Activated naive CD4-positive, alpha-beta T cell treated with anti-CD3 and anti-CD28 coated beads, Interleukin-2, amount 50 U/mL, for 24 hours (primary cell): ENCODE measurements at regions not wholly inside any gene's neighbourhood (a gene's known extent, or its start where the extent isn't known, plus 50 kb on each side); places are given as distances from the start of the nearest gene placed in this dataset.
"Not testable (repeated sequence)": the region's sequence is repeated elsewhere in the genome, so short reads cannot be mapped to it uniquely, and the experiment has no call there.

ENCODE experiments used
- H3K27ac Mint-ChIP-seq: one replicate; pipeline ENCODE4 v1.8.0; 2021; ENCODE audit warnings: mild to moderate bottlenecking, mixed read lengths
- H3K27me3 Mint-ChIP-seq: one replicate; pipeline ENCODE4 v1.8.0; 2021; ENCODE audit warnings: mixed read lengths
- H3K36me3 Mint-ChIP-seq: one replicate; pipeline ENCODE4 v1.8.0; 2021; ENCODE audit warnings: mixed read lengths
- H3K4me1 Mint-ChIP-seq: one replicate; pipeline ENCODE4 v1.8.0; 2021; ENCODE audit warnings: mixed read lengths
- H3K4me3 Mint-ChIP-seq: one replicate; pipeline ENCODE4 v1.8.0; 2021; ENCODE audit warnings: mild to moderate bottlenecking, mixed read lengths
- H3K9me3 Mint-ChIP-seq: one replicate; pipeline ENCODE4 v1.8.0; 2021; ENCODE audit warnings: mixed read lengths

DNA sequence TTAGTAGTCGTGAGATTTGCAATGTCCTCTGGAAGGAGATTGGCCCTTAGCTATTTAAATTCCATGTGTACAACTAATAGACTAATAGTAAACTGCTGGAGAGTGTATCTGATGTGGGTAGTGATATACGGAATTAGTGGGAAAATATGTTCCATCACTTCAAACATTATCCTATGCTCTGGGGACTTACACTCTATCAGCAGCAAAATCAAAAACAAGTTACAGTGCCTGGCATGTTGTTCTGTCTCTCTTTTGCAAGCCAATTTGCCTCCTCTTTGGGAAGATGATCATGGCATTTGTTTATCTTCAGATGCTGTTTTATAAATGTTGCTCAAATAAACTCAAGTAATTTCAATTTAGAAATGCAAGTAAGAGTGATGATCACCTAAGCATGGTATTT is 311.9 kb upstream of the ACO1 start:
- Mint-ChIP-seq H3K27ac (no peak overlapping the region), H3K4me3 (no peak overlapping the region), H3K9me3 (no peaks in the 10 kb centered on the region), H3K27me3 (no peaks in the 10 kb centered on the region), H3K4me1 (no peaks in the 10 kb centered on the region), H3K36me3 (no peaks in the 10 kb centered on the region)

DNA sequence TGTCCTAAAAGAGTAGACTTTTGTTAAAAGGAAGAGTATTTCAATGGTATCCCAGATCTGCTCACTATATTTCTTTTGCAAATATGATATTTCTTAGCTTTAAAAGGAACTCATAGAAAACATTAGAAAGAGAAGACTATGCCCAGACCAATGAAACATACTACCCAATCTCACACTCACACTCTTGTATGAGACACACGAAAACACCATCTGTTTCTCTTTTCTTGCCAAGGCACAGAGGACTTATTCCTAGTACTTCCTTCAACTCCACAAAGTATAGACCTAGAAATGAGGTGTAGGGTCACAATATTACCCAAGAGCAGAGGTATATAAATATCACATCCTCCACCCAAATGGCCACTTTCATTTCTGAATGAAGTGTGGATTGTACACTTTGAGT is 292.4 kb upstream of the ACO1 start:
- no peak overlapping the region for H3K4me3 Mint-ChIP-seq

DNA sequence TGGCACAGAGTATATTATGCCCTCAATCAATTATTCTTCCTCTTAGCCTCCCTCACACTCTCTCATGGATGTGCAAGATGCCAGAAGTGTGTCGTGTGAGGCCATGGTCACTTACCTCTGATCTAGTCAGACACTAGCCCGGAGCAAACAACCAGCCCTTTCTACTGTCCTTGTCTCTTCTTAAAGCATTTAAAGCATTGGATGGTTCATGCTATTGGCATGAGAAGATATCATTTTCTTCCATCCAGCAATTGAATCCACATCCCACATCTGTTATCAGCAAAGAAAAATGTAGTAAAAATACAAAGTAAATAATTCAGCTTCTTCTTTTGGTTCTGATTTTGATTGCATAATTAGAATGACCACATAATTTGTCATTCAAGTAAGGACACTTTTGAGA is 267.2 kb upstream of the ACO1 start:
- Mint-ChIP-seq H3K36me3 (no peaks in the 10 kb centered on the region), H3K27me3 (no peaks in the 10 kb centered on the region)

More for the DNA sequence above, 292.4 kb upstream of the ACO1 start:
- H3K9me3 Mint-ChIP-seq: peaks cover 4% of the 10 kb centered on the region
- H3K27ac Mint-ChIP-seq: no peak overlapping the region
- peaks cover 2% of the 10 kb centered on the region for H3K27me3 Mint-ChIP-seq
- no peaks in the 10 kb centered on the region for H3K36me3 Mint-ChIP-seq
- H3K4me1 Mint-ChIP-seq: no peaks in the 10 kb centered on the region

GRCh38 chr9:32128546-32128945 is 255.9 kb upstream of the ACO1 start:
- Mint-ChIP-seq H3K9me3 (no peaks in the 10 kb centered on the region), H3K27me3 (no peaks in the 10 kb centered on the region), H3K4me3 (no peak overlapping the region), H3K4me1 (no peaks in the 10 kb centered on the region), H3K36me3 (no peaks in the 10 kb centered on the region), H3K27ac (no peak overlapping the region)

More for the DNA sequence above, 267.2 kb upstream of the ACO1 start:
- Mint-ChIP-seq H3K27ac (no peak overlapping the region), H3K4me1 (no peaks in the 10 kb centered on the region), H3K4me3 (no peak overlapping the region), H3K9me3 (peaks cover 5% of the 10 kb centered on the region)

- H3K36me3 Mint-ChIP-seq, H3K9me3 Mint-ChIP-seq, H3K27me3 Mint-ChIP-seq, H3K27ac Mint-ChIP-seq, H3K4me1 Mint-ChIP-seq, H3K4me3 Mint-ChIP-seq: not testable (repeated sequence)
These were observed 253.7 kb upstream of the ACO1 start for GRCh38 chr9:32130709-32131108.

DNA sequence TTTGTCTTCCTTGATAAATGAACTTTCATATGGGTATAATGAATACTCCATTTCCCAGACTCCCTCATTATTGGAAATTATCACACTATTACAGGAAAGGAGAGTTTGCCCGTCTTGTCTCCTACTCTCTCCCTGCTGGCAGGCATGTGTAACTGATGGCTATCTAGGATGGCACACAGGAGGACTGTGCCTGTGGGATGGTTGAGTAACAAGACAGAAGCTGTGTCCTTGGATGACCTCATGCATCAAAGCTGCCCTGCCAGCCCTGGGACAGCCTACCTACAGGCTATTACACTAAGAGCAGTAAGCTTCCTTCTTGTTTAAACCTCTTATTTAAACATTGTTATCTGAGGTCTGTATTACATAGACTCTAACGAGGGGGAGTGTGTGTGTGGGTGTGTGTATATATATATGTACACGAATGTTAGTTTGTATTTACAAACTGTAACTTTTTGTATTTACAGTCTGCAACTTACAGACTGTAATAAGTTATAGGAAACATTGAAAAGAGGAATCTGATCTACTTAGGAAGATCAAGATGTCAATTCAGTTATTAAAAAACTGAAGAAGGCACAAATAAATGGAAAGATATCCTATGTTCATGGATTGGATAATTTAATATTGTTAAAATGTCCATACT is 247.6 kb upstream of the ACO1 start:
- H3K4me1 Mint-ChIP-seq: no peaks in the 10 kb centered on the region
- H3K36me3 Mint-ChIP-seq: no peaks in the 10 kb centered on the region
- no peaks in the 10 kb centered on the region for H3K9me3 Mint-ChIP-seq
- no peak overlapping the region for H3K27ac Mint-ChIP-seq
- H3K4me3 Mint-ChIP-seq: no peak overlapping the region
- H3K27me3 Mint-ChIP-seq: peaks cover 2% of the 10 kb centered on the region

GRCh38 chr9:32142074-32142473 is 242.4 kb upstream of the ACO1 start:
- H3K4me3 Mint-ChIP-seq: no peak overlapping the region
- peaks cover 2% of the 10 kb centered on the region for H3K27me3 Mint-ChIP-seq
- no peaks in the 10 kb centered on the region for H3K4me1 Mint-ChIP-seq
- no peak overlapping the region for H3K27ac Mint-ChIP-seq
- peaks cover 3% of the 10 kb centered on the region for H3K9me3 Mint-ChIP-seq
- H3K36me3 Mint-ChIP-seq: no peaks in the 10 kb centered on the region

GRCh38 chr9:32148553-32148952 is 235.9 kb upstream of the ACO1 start:
- not testable (repeated sequence) for H3K36me3 Mint-ChIP-seq, H3K27me3 Mint-ChIP-seq, H3K4me1 Mint-ChIP-seq, H3K9me3 Mint-ChIP-seq, H3K27ac Mint-ChIP-seq, H3K4me3 Mint-ChIP-seq

GRCh38 chr9:32161209-32161608 is 223.2 kb upstream of the ACO1 start:
- Mint-ChIP-seq H3K9me3 (no peaks in the 10 kb centered on the region), H3K27me3 (peaks cover 3% of the 10 kb centered on the region), H3K36me3 (no peaks in the 10 kb centered on the region), H3K27ac (no peak overlapping the region), H3K4me3 (no peak overlapping the region), H3K4me1 (no peaks in the 10 kb centered on the region)

DNA sequence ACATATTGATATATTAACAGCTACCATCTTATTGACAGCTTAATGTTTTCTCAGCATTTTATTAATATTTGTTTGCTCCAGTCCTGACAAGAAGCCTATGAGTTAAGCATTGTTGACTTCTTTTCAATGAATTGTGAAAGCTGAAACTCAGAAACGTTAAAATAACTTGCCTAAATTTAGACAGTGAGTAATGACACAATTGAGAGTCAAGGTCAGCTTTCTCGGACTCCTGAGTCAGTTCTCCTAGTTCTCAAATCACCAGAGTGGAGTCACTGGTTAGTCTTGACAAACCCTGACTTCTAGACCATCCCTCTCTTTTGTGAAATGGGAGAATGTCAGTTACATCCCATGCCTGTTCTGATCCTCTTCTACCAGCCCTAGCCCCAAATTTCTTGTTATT is 222.7 kb upstream of the ACO1 start:
- peaks cover 3% of the 10 kb centered on the region for H3K27me3 Mint-ChIP-seq
- no peak overlapping the region for H3K4me3 Mint-ChIP-seq
- H3K9me3 Mint-ChIP-seq: no peaks in the 10 kb centered on the region
- H3K4me1 Mint-ChIP-seq: no peaks in the 10 kb centered on the region
- H3K36me3 Mint-ChIP-seq: no peaks in the 10 kb centered on the region
- no peak overlapping the region for H3K27ac Mint-ChIP-seq

DNA sequence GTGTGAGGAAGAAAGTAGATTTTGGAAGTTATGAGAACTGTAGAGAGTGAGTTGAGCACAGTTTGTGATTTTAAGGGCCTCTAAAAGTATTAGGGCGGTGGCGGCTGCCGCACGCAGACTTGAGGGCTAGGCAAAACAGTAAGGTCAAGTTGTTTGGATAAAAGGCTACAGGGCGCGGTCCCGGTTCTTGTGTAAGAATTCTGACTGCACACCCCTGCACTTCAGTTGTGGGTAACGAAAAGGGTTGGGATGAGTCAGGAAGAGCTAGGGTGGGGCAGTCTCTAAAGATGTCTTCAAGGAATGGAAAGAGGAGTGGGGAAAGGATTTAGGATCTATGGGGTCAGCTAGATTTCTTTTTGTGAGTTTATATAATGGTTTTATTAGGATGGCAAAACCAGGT is 218.1 kb upstream of the ACO1 start:
- H3K4me3 Mint-ChIP-seq, H3K27ac Mint-ChIP-seq, H3K9me3 Mint-ChIP-seq, H3K4me1 Mint-ChIP-seq, H3K36me3 Mint-ChIP-seq, H3K27me3 Mint-ChIP-seq: not testable (repeated sequence)

DNA sequence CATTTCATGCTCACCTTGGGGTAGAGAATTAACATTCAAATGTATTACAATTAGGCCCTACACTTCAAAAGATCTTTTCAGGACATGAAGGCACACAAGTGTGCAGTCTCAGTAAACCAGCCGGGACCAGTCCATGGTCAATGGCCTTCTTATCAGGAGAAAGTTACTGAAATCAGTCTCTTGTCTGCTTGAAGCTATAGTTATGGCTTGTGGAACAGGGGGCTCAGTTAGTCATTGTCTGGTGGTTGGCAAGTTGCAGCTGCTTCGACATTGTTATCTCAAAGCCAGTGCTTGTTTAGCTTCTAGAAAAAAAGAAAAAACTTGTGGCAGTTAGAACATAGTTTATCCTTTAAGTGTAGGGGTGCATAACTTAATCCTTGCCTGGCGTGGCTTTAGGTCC is 213.1 kb upstream of the ACO1 start:
- H3K36me3 Mint-ChIP-seq: no peaks in the 10 kb centered on the region
- H3K9me3 Mint-ChIP-seq: no peaks in the 10 kb centered on the region
- H3K4me1 Mint-ChIP-seq: no peaks in the 10 kb centered on the region
- H3K4me3 Mint-ChIP-seq: no peak overlapping the region
- H3K27ac Mint-ChIP-seq: no peak overlapping the region
- H3K27me3 Mint-ChIP-seq: peaks cover 3% of the 10 kb centered on the region

DNA sequence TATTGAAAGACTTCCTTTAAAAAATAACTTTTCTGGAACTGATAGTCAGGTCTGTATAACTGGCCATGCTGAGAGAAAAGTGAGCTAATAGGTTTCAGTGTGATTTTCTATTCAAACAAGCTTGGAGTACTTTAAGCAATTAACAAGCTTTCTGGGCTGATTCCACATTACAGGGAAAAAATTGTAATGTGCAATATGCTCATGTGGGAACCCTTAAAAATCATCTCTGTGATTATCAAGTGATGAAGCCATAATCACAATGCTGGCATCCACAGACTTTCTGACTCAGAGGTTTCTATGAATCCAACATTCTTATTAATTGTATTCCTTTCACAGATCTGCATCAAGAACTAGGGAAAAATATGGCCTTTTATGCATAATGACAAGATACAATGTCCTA is 212.2 kb upstream of the ACO1 start:
- Mint-ChIP-seq H3K4me1 (no peaks in the 10 kb centered on the region), H3K9me3 (no peaks in the 10 kb centered on the region), H3K36me3 (no peaks in the 10 kb centered on the region), H3K4me3 (no peak overlapping the region), H3K27ac (no peak overlapping the region), H3K27me3 (peaks cover 3% of the 10 kb centered on the region)

DNA sequence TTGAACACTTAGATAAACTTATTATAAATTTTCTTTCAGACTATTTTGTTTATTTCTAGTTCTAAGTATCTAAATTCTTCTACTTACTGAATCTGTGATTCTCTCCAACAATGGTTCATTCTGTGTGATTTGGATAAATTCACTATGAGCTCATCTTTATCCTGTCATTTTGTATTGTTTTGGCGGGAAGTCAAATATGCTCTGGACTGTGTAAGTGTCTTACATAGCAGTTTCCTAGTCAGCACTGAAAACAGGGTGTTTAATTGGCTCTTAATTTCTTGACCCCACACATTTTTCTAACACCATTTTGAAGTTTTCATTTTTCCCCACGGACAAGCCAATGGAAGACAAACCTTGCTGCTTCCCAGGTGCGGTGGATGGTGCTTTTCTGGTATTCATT is 207.0 kb upstream of the ACO1 start:
- Mint-ChIP-seq H3K4me3 (no peak overlapping the region), H3K36me3 (no peaks in the 10 kb centered on the region), H3K9me3 (no peaks in the 10 kb centered on the region), H3K27me3 (no peaks in the 10 kb centered on the region), H3K27ac (no peak overlapping the region), H3K4me1 (no peaks in the 10 kb centered on the region)

- Mint-ChIP-seq H3K36me3 (no peaks in the 10 kb centered on the region), H3K4me3 (no peak overlapping the region), H3K9me3 (no peaks in the 10 kb centered on the region), H3K27ac (no peak overlapping the region), H3K27me3 (peaks cover 2% of the 10 kb centered on the region), H3K4me1 (no peaks in the 10 kb centered on the region)
These were observed 203.8 kb upstream of the ACO1 start for GRCh38 chr9:32180597-32180996.

DNA sequence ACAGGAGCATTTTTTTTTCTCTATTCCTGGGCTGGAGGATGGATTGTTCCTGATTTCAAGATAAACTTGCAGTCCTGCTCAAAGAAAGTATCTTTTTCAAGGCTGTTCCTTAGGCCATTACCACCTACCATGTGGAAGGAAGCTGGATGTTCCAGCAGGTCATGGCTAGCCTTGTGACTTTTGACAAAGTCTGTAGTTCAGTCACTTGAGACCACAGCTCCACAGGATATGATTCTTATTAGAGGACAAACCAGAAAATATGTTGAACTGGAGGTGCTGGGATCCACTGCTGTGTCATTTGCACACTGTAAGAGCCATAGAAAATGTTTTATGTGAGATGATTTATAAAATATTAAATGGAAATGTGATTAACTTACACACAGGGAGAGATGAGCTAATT is 184.2 kb upstream of the ACO1 start:
- no peaks in the 10 kb centered on the region for H3K4me1 Mint-ChIP-seq
- no peaks in the 10 kb centered on the region for H3K9me3 Mint-ChIP-seq
- H3K4me3 Mint-ChIP-seq: no peak overlapping the region
- peaks cover 1% of the 10 kb centered on the region for H3K27me3 Mint-ChIP-seq
- no peak overlapping the region for H3K27ac Mint-ChIP-seq
- no peaks in the 10 kb centered on the region for H3K36me3 Mint-ChIP-seq

DNA sequence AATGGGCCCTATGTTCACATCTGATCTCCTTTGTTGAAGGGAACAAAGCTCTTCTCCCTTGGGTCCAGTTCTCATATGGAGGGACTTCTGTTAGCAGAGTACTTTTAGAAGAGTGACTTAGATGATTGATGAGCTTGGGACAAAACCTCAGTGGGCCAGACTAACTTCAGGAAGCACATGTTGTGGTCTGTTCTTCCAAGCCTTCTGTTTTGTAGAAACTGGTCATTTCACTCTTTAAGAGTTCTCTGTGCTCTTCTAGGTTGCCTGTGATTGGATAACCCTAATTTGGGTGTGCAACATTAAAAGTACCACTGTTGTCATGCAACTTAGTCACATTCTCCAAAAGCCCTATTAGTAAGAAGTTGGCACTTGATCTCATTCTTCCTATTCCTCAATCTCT is 183.5 kb upstream of the ACO1 start:
- Mint-ChIP-seq H3K4me3 (no peak overlapping the region), H3K36me3 (no peaks in the 10 kb centered on the region), H3K4me1 (no peaks in the 10 kb centered on the region), H3K27me3 (peaks cover 1% of the 10 kb centered on the region), H3K9me3 (no peaks in the 10 kb centered on the region), H3K27ac (no peak overlapping the region)
